Epithelial cell of proximal tubule (primary cell): ENCODE measurements at regions not wholly inside any gene's neighbourhood (a gene's known extent, or its start where the extent isn't known, plus 50 kb on each side); places are given as distances from the start of the nearest gene placed in this dataset.

Experiments used
- DNase-seq: peaks from one replicate; pipeline ENCODE4 v3.0.0-alpha.2; 2011; ENCODE audit warnings: low read depth
- H3K4me3 ChIP-seq: 2 replicates; pipeline ENCODE4 v1.5.1; 2011; ENCODE audit warnings: low read depth, mild to moderate bottlenecking, low read length
- TF ChIP-seq, protein P1 (sequence below): conservative IDR thresholded peaks from 2 replicates; pipeline ENCODE4 v1.5.1; 2012; ENCODE audit warnings: low read depth, mild to moderate bottlenecking, low read length

- no peak for DNase-seq
- no peak overlapping the region for H3K4me3 ChIP-seq
- TF ChIP-seq, protein P1, sequence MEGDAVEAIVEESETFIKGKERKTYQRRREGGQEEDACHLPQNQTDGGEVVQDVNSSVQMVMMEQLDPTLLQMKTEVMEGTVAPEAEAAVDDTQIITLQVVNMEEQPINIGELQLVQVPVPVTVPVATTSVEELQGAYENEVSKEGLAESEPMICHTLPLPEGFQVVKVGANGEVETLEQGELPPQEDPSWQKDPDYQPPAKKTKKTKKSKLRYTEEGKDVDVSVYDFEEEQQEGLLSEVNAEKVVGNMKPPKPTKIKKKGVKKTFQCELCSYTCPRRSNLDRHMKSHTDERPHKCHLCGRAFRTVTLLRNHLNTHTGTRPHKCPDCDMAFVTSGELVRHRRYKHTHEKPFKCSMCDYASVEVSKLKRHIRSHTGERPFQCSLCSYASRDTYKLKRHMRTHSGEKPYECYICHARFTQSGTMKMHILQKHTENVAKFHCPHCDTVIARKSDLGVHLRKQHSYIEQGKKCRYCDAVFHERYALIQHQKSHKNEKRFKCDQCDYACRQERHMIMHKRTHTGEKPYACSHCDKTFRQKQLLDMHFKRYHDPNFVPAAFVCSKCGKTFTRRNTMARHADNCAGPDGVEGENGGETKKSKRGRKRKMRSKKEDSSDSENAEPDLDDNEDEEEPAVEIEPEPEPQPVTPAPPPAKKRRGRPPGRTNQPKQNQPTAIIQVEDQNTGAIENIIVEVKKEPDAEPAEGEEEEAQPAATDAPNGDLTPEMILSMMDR: no peak
Measured at GRCh38 chr1:232285138-232285537, 344.8 kb downstream of the SIPA1L2 start.

GRCh38 chr1:232283864-232284263, 346.1 kb downstream of the SIPA1L2 start:
- DNase-seq: no peak
- H3K4me3 ChIP-seq: no peak overlapping the region
- TF ChIP-seq, protein P1: no peak

DNA sequence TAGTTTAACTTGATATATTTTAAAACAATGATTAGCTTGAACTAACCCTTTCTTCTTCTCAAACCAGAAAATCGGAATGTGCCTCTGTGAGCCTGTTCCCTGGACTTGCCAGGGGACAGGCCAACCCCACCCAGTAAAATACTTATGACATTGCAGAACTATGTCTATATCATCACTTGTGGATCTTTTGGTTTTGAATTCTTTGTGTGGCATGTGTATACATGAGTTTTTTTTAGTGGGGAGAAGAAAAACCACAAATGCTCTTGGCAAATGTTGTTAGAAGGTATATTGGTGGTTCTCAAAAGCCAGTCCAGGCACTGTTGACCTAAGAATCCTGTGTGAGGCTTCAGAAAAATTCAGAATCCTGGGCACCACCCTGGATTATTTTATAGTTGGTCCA, 347.4 kb downstream of the SIPA1L2 start:
- no peak overlapping the region for H3K4me3 ChIP-seq
- TF ChIP-seq, protein P1: no peak
- no peak for DNase-seq

DNA sequence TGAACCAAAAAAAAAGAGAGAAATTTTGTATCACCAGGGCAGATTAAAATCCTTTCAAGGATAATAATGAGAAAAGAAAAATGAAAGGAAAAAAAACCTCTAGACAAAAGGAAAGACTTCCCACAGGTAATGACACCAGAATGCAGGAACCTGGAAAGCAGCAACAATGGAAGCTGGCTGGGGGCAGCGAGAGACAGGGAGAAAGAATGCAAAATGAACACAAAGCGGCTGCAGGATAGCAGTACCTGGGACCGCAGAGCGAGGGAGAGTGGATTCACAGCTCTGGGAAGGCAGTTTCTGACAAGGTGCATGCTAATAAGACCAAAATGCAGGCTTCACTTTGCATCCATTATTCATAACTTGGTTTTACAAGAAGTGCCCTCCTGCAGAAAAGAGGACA, 349.0 kb downstream of the SIPA1L2 start:
- TF ChIP-seq, protein P1: no peak
- no peak overlapping the region for H3K4me3 ChIP-seq
- DNase-seq: no peak

GRCh38 chr1:232279909-232280400, 350.0 kb downstream of the SIPA1L2 start:
- H3K4me3 ChIP-seq: no peak overlapping the region
- TF ChIP-seq, protein P1: no peak
- no peak for DNase-seq

GRCh38 chr1:232278925-232279324, 351.0 kb downstream of the SIPA1L2 start:
- no peak overlapping the region for H3K4me3 ChIP-seq
- TF ChIP-seq, protein P1: no peak
- no peak for DNase-seq

DNA sequence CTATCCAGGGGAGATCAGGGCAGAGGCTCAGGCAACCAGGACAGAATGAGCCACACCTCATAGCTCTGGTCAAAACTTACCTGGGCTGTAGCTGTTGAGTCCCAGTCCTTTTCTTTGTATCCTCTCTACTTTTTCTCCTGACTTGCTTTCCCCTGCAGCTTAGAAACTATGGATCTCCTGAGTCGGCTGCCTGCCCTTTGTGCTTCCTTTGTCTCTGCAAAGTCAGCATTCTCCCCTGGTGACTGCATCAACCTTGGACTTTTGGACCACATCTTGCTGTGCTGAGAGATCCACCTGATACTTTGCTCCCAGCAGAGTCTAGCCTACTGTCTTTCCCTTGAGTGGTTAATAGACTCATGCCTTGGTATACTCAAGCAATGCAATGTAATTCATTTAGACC, 353.3 kb downstream of the SIPA1L2 start:
- no peak for DNase-seq
- no peak overlapping the region for H3K4me3 ChIP-seq
- TF ChIP-seq, protein P1: no peak
